OCI-LY1 (cell line): ENCODE measurements at regions not wholly inside any gene's neighbourhood (a gene's known extent, or its start where the extent isn't known, plus 50 kb on each side); places are given as distances from the start of the nearest gene placed in this dataset.

Experiments
- H2AFZ ChIP-seq: fragments of 200-600 bp; sonication (generic), shearing (Covaris generic); 2 replicates; pipeline ENCODE4 v1.6.0; 2014; ENCODE audit warnings: antibody characterized with exemption, mild to moderate bottlenecking, low read length
- H3F3A ChIP-seq: fragments of 200-600 bp; sonication (generic), shearing (Covaris generic); 2 replicates; pipeline ENCODE4 v1.6.0; 2014; ENCODE audit warnings: mild to moderate bottlenecking, antibody characterized with exemption, low read length, moderate library complexity; ENCODE audit not compliant: insufficient read depth
- H3K27ac ChIP-seq: fragments of 200-600 bp; sonication (generic); 2 replicates; pipeline ENCODE4 v1.5.1; 2014; ENCODE audit warnings: low read length, mixed run types, mild to moderate bottlenecking, low read depth; ENCODE audit not compliant: poor library complexity, severe bottlenecking
- H3K27me3 ChIP-seq: fragments of 200-600 bp; sonication (generic); 2 replicates; pipeline ENCODE4 v1.6.0; 2014; ENCODE audit warnings: antibody characterized with exemption, mild to moderate bottlenecking, low read length, moderate library complexity; ENCODE audit not compliant: insufficient read depth
- H3K36me3 ChIP-seq: fragments of 200-600 bp; sonication (generic); 2 replicates; pipeline ENCODE4 v1.6.1; 2014; ENCODE audit warnings: mild to moderate bottlenecking, antibody characterized with exemption, low read length, moderate library complexity, mixed read lengths; ENCODE audit not compliant: insufficient read depth
- H3K4me1 ChIP-seq: fragments of 200-600 bp; sonication (generic); 2 replicates; pipeline ENCODE4 v1.5.1; 2014; ENCODE audit warnings: mild to moderate bottlenecking, low read length, moderate library complexity; ENCODE audit not compliant: insufficient read depth, severe bottlenecking
- H3K4me2 ChIP-seq: fragments of 200-600 bp; sonication (generic), shearing (Covaris generic); 2 replicates; pipeline ENCODE4 v1.6.1; 2014; ENCODE audit warnings: low read length
- H3K4me3 ChIP-seq: fragments of 200-600 bp; sonication (generic); 2 replicates; pipeline ENCODE4 v1.5.1; 2014; ENCODE audit warnings: low read length, low read depth, mild to moderate bottlenecking, mixed read lengths; ENCODE audit not compliant: poor library complexity, severe bottlenecking
- H3K79me2 ChIP-seq: fragments of 200-600 bp; shearing (Covaris generic); 2 replicates; pipeline ENCODE4 v1.6.1; 2016; ENCODE audit warnings: mixed run types, low read length, mixed read lengths; ENCODE audit not compliant: insufficient read depth
- H3K9ac ChIP-seq: fragments of 200-600 bp; sonication (generic), shearing (Covaris generic); 2 replicates; pipeline ENCODE4 v1.6.1; 2014; ENCODE audit warnings: mild to moderate bottlenecking, low read length, mixed read lengths
- H3K9me2 ChIP-seq: fragments of 200-600 bp; sonication (generic), shearing (Covaris generic); 2 replicates; pipeline ENCODE4 v1.6.1; 2014; ENCODE audit warnings: low read depth, mild to moderate bottlenecking, low read length, mixed read lengths
- H3K9me3 ChIP-seq: fragments of 200-600 bp; shearing (Covaris generic); 2 replicates; pipeline ENCODE4 v1.6.1; 2014; ENCODE audit warnings: low read length, mixed read lengths
- H4K20me1 ChIP-seq: fragments of 200-600 bp; sonication (generic), shearing (Covaris generic); 2 replicates; pipeline ENCODE4 v1.6.0; 2016; ENCODE audit warnings: mild to moderate bottlenecking, low read length; ENCODE audit not compliant: insufficient read depth
- EZH2 ChIP-seq: fragments of 200-600 bp; sonication (generic), shearing (Covaris generic); IDR thresholded peaks from 2 replicates; pipeline ENCODE4 v1.8.0; 2017; ENCODE audit warnings: borderline replicate concordance, mixed run types, mild to moderate bottlenecking, antibody characterized with exemption, low read length, moderate library complexity, mixed read lengths
- TF ChIP-seq, protein P1 (sequence below): fragments of 200-600 bp; sonication (generic), shearing (Covaris generic); IDR thresholded peaks from 2 replicates; pipeline ENCODE4 v1.5.1; 2017; ENCODE audit warnings: mild to moderate bottlenecking, antibody characterized with exemption, low read length, moderate library complexity, mixed read lengths

DNA sequence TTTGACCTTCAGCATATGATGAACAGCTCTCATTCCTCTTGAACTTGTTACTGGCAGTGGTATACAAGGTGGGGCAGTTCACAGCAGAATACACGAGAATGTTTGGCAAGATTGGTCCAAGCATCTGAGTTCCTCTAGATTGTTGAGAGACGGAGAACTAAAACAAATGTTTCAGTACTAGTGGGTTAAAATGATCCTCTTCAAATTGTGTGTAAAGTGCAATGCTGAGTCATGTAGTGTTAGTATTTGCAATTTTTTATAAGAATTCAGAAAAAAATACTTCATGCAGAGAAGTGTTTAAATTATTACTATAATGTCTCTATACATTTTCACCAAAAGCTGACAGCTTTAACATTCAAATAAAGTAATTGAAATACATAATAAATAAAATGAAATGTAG, 879.8 kb downstream of the TFAP2A start:
- no peaks in the 10 kb centered on the region for H3F3A ChIP-seq
- H3K9me2 ChIP-seq, result no peaks in the 10 kb centered on the region
- H4K20me1 ChIP-seq, result no peaks in the 10 kb centered on the region
- H3K9me3 ChIP-seq, result no peaks in the 10 kb centered on the region
- H3K4me1 ChIP-seq, result no peaks in the 10 kb centered on the region
- H3K36me3 ChIP-seq, result no peaks in the 10 kb centered on the region
- H3K9ac ChIP-seq, result no peak overlapping the region
- H3K27ac ChIP-seq, result no peak overlapping the region
- no peak for TF ChIP-seq EZH2
- TF ChIP-seq, protein P1, sequence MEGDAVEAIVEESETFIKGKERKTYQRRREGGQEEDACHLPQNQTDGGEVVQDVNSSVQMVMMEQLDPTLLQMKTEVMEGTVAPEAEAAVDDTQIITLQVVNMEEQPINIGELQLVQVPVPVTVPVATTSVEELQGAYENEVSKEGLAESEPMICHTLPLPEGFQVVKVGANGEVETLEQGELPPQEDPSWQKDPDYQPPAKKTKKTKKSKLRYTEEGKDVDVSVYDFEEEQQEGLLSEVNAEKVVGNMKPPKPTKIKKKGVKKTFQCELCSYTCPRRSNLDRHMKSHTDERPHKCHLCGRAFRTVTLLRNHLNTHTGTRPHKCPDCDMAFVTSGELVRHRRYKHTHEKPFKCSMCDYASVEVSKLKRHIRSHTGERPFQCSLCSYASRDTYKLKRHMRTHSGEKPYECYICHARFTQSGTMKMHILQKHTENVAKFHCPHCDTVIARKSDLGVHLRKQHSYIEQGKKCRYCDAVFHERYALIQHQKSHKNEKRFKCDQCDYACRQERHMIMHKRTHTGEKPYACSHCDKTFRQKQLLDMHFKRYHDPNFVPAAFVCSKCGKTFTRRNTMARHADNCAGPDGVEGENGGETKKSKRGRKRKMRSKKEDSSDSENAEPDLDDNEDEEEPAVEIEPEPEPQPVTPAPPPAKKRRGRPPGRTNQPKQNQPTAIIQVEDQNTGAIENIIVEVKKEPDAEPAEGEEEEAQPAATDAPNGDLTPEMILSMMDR, result no peak
- H3K79me2 ChIP-seq, result no peaks in the 10 kb centered on the region
- no peak overlapping the region for H3K4me3 ChIP-seq
- H2AFZ ChIP-seq, result no peak overlapping the region
- no peak overlapping the region for H3K4me2 ChIP-seq
- no peaks in the 10 kb centered on the region for H3K27me3 ChIP-seq

DNA sequence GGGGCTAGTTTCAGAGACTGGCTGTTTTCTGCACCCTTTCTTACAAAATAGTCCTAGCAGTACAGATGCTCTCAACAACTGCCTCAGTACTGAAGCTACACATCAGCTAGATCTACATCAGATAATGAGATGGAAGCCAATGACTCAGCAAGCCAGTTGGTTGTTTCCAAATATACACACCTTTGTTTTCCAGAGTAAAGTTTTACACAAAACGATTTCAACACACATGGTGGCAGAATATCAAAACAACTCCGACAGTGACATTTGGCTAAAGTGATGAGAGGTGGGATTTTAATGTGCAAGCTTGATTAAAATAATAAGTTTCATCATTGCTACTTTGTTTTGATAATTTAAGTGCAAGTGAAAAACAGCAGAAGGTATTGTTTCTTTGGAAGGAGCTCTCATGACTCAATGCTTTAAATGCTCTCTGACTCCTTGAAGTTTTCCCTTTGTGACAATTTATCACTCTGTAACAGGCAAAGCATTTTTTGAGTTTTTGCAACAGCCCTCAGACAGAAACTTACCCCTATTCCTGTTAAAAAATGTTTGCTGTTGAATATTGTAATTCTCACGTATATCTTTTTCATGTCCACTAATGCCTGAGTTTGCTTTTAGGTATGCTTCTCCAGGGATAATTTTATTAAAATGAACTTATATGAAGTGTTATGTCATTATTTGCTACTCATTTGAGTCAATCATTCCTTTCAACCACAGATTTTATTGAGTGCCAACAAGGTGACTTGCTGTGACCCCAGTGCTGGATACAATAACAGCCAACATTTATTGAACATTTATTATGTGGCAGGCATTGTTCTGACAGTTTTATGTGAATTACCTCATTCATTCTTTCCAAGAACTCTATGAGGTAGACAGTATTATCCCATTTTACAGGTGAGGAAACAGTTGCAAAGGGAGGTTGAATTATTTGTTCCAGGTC, 882.0 kb downstream of the TFAP2A start:
- Histone ChIP-seq H3K27me3 (no peaks in the 10 kb centered on the region), H3K4me1 (no peaks in the 10 kb centered on the region), H3K4me2 (no peak overlapping the region), H3K4me3 (no peak overlapping the region), H3K9ac (no peak overlapping the region), H3K9me2 (no peaks in the 10 kb centered on the region), H4K20me1 (no peaks in the 10 kb centered on the region), H3K9me3 (no peaks in the 10 kb centered on the region), H3K36me3 (no peaks in the 10 kb centered on the region), H3K79me2 (no peaks in the 10 kb centered on the region), H2AFZ (no peak overlapping the region), H3F3A (no peaks in the 10 kb centered on the region), H3K27ac (no peak overlapping the region)
- TF ChIP-seq EZH2, result no peak
- TF ChIP-seq, protein P1, result no peak

DNA sequence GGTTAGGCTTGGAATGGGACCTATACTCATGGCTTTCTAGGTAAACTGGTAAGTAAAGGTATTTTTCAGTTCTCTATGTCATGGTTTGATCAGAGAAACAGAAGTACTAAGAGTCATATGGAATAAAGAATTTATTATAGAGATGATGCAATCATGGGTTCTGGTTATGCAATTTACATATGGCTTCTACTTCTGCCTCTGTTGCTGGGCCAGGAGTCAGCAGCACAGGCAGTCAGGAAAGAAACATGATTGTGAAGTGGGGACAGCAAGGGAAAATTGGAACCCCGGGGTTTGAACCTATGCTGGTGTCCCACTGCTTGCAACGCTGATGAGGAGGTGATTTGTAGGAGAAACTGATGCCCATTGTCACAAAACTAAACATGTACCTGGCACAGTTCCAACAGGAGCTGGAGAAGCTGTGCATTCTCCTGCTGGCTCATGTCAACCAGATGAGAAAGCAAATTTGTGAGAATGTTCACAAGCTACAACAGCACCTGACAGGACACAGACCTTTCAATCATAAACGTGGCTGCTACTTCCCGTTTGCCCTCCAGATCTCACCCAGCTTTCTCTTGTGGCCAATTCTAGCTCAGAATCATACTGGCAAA, 887.1 kb downstream of the TFAP2A start:
- no peaks in the 10 kb centered on the region for H4K20me1 ChIP-seq
- no peaks in the 10 kb centered on the region for H3K79me2 ChIP-seq
- H3K27me3 ChIP-seq, result no peaks in the 10 kb centered on the region
- H3K9me3 ChIP-seq, result no peaks in the 10 kb centered on the region
- no peaks in the 10 kb centered on the region for H3K36me3 ChIP-seq
- H3F3A ChIP-seq, result no peaks in the 10 kb centered on the region
- no peak overlapping the region for H3K4me2 ChIP-seq
- H2AFZ ChIP-seq, result no peak overlapping the region; the same call in 1 of the 2 replicates
- no peak overlapping the region for H3K27ac ChIP-seq
- H3K9me2 ChIP-seq, result no peaks in the 10 kb centered on the region
- no peaks in the 10 kb centered on the region for H3K4me1 ChIP-seq
- no peak overlapping the region for H3K4me3 ChIP-seq
- TF ChIP-seq, protein P1, result no peak
- TF ChIP-seq EZH2, result no peak
- no peak overlapping the region for H3K9ac ChIP-seq
